Fibroblast of lung (primary cell): ENCODE measurements at regions not wholly inside any gene's neighbourhood (a gene's known extent, or its start where the extent isn't known, plus 50 kb on each side); places are given as distances from the start of the nearest gene placed in this dataset.
A peak's percentile ranks its signal among the peaks of the same experiment; 100 is the strongest.

Experiments
- DNase-seq, 2 donors: peaks; one replicate each; pipeline versions ENCODE4 v3.0.0 to v3.0.0-alpha.2; 2010; ENCODE audit warnings: low read depth in 2 of 2
- H2AFZ ChIP-seq: 2 replicates; pipeline ENCODE4 v1.5.1; 2012; ENCODE audit warnings: low read length, control low read depth, inconsistent platforms
- H3K27ac ChIP-seq: 2 replicates; pipeline ENCODE4 v1.5.1; 2011; ENCODE audit warnings: low read length, control low read depth; ENCODE audit not compliant: insufficient read depth
- H3K27me3 ChIP-seq: 2 replicates; pipeline ENCODE4 v1.5.1; 2011; ENCODE audit warnings: mild to moderate bottlenecking, low read length; ENCODE audit not compliant: control insufficient read depth, insufficient read depth
- H3K36me3 ChIP-seq: 2 replicates; pipeline ENCODE4 v1.5.1; 2011; ENCODE audit warnings: low read length; ENCODE audit not compliant: control insufficient read depth, insufficient read depth
- H3K4me1 ChIP-seq: 2 replicates; pipeline ENCODE4 v1.5.1; 2011; ENCODE audit warnings: low read length; ENCODE audit not compliant: control insufficient read depth, insufficient read depth; ENCODE audit errors: extremely low read depth
- H3K4me2 ChIP-seq: 2 replicates; pipeline ENCODE4 v1.5.1; 2011; ENCODE audit warnings: low read length, control low read depth; ENCODE audit not compliant: insufficient read depth; ENCODE audit errors: extremely low read depth
- H3K4me3 ChIP-seq, 4 experiments: fragments of 200-600 bp in 1 of 4; sonication (generic) in 1 of 4; replicated peaks in 1 of 4; 2 replicates each; pipeline ENCODE4 v1.5.1; 2011 to 2016; ENCODE audit warnings: low read length in 4 of 4, low read depth in 3 of 4, mild to moderate bottlenecking in 3 of 4, control low read depth in 2 of 4, inconsistent platforms in 1 of 4, mixed read lengths in 1 of 4; ENCODE audit not compliant: insufficient read depth in 1 of 4; ENCODE audit errors: control extremely low read depth in 1 of 4
- H3K79me2 ChIP-seq: 2 replicates; pipeline ENCODE4 v1.5.1; 2012; ENCODE audit warnings: mild to moderate bottlenecking, low read length, inconsistent platforms; ENCODE audit not compliant: control insufficient read depth, insufficient read depth
- H3K9ac ChIP-seq: 2 replicates; pipeline ENCODE4 v1.5.1; 2011; ENCODE audit warnings: mild to moderate bottlenecking, low read length, control low read depth; ENCODE audit not compliant: insufficient read depth
- H3K9me3 ChIP-seq: 2 replicates; pipeline ENCODE4 v1.5.1; 2012; ENCODE audit warnings: low read depth, low read length; ENCODE audit not compliant: control insufficient read depth, insufficient read depth
- H4K20me1 ChIP-seq: 2 replicates; pipeline ENCODE4 v1.5.1; 2011; ENCODE audit warnings: low read length; ENCODE audit not compliant: control insufficient read depth, insufficient read depth; ENCODE audit errors: extremely low read depth
- CTCF ChIP-seq, 2 donors: IDR thresholded peaks in 1 of 2; conservative IDR thresholded peaks in 1 of 2; 1 replicate in 1 of 2; 2 replicates in 1 of 2; pipeline ENCODE4 v1.5.1; 2011 to 2012; ENCODE audit warnings: low read length in 2 of 2, control low read depth in 1 of 2, inconsistent platforms in 1 of 2, low read depth in 1 of 2, mild to moderate bottlenecking in 1 of 2
- EZH2 ChIP-seq: IDR thresholded peaks from 2 replicates; pipeline ENCODE4 v1.5.1; 2012; ENCODE audit warnings: low read length, control low read depth, mild to moderate bottlenecking; ENCODE audit errors: missing control alignments

GRCh38 chr1:99407018-99407417 lies 142.7 kb downstream of the PLPPR4 start:
- Histone ChIP-seq H4K20me1 (no peaks in the 10 kb centered on the region), H3K4me3 (no peak overlapping the region), H3K9me3 (no peaks in the 10 kb centered on the region), H3K4me1 (no peaks in the 10 kb centered on the region), H3K79me2 (no peaks in the 10 kb centered on the region), H3K4me2 (no peak overlapping the region), H3K27ac (no peak overlapping the region), H3K36me3 (no peaks in the 10 kb centered on the region), H3K27me3 (no peaks in the 10 kb centered on the region), H2AFZ (no peak overlapping the region), H3K9ac (no peak overlapping the region)
- no peak for DNase-seq
- TF ChIP-seq CTCF (conservative IDR thresholded peaks at IDR 0.05 in 1 of 2, IDR thresholded peaks at IDR 0.05 in 1 of 2; ENCODE audit: low read depth in 1 of 2, low read length in 2 of 2), result peak in 1 of 2 donors; percentile 10
- TF ChIP-seq EZH2, result no peak

- Histone ChIP-seq H3K79me2 (no peaks in the 10 kb centered on the region), H4K20me1 (no peaks in the 10 kb centered on the region), H3K36me3 (no peaks in the 10 kb centered on the region), H3K4me1 (no peaks in the 10 kb centered on the region), H3K4me3 (no peak overlapping the region), H3K9me3 (no peaks in the 10 kb centered on the region), H3K9ac (no peak overlapping the region), H3K4me2 (no peak overlapping the region), H2AFZ (no peak overlapping the region), H3K27me3 (no peaks in the 10 kb centered on the region), H3K27ac (no peak overlapping the region)
- DNase-seq, result no peak
- no peak for TF ChIP-seq CTCF (conservative IDR thresholded peaks at IDR 0.05 in 1 of 2, IDR thresholded peaks at IDR 0.05 in 1 of 2; ENCODE audit: low read depth in 1 of 2, low read length in 2 of 2)
- TF ChIP-seq EZH2, result no peak
Observed at GRCh38 chr1:99424087-99424486, 159.8 kb downstream of the PLPPR4 start.

GRCh38 chr1:99429754-99430153 lies 165.5 kb downstream of the PLPPR4 start:
- H4K20me1 ChIP-seq, result no peaks in the 10 kb centered on the region
- TF ChIP-seq EZH2, result no peak
- no peak for TF ChIP-seq CTCF (conservative IDR thresholded peaks at IDR 0.05 in 1 of 2, IDR thresholded peaks at IDR 0.05 in 1 of 2; ENCODE audit: low read depth in 1 of 2, low read length in 2 of 2)
- H3K4me2 ChIP-seq, result no peak overlapping the region
- no peaks in the 10 kb centered on the region for H3K9me3 ChIP-seq
- H3K4me1 ChIP-seq, result no peaks in the 10 kb centered on the region
- H3K79me2 ChIP-seq, result no peaks in the 10 kb centered on the region
- H3K36me3 ChIP-seq, result no peaks in the 10 kb centered on the region
- no peak overlapping the region for H2AFZ ChIP-seq
- no peak for DNase-seq
- H3K4me3 ChIP-seq, result no peak overlapping the region
- H3K27me3 ChIP-seq, result no peaks in the 10 kb centered on the region
- no peak overlapping the region for H3K9ac ChIP-seq
- no peak overlapping the region for H3K27ac ChIP-seq
